H1 (cell line): ENCODE measurements at regions not wholly inside any gene's neighbourhood (a gene's known extent, or its start where the extent isn't known, plus 50 kb on each side); places are given as distances from the start of the nearest gene placed in this dataset.

ENCODE experiments used
- CEBPB ChIP-seq: IDR thresholded peaks from 2 replicates; pipeline ENCODE4 v1.6.1; 2012; ENCODE audit warnings: low read depth, low read length
- CHD1 ChIP-seq: IDR thresholded peaks from 2 replicates; pipeline ENCODE4 v1.6.1; 2012; ENCODE audit warnings: low read depth, low read length, improper control_type of control experiment
- CHD7 ChIP-seq: fragments of 300-600 bp; sonication (generic); IDR thresholded peaks from 2 replicates; pipeline ENCODE4 v1.7.1; 2012; ENCODE audit warnings: low read length, moderate library complexity, mild to moderate bottlenecking, inconsistent platforms; ENCODE audit not compliant: insufficient replicate concordance
- CTCF ChIP-seq, 3 experiments: IDR thresholded peaks; 1 replicate in 2 of 3; 2 replicates in 1 of 3; pipeline versions ENCODE4 v1.5.1 to v1.6.1; 2011; ENCODE audit warnings: low read length in 3 of 3, mild to moderate bottlenecking in 3 of 3, inconsistent platforms in 2 of 3, low read depth in 1 of 3, moderate library complexity in 1 of 3; ENCODE audit not compliant: insufficient read depth in 1 of 3; ENCODE audit errors: control extremely low read depth in 1 of 3
- E2F6 ChIP-seq: IDR thresholded peaks from 2 replicates; pipeline ENCODE4 v1.6.1; 2012; ENCODE audit warnings: inconsistent platforms
- NRF1 ChIP-seq: IDR thresholded peaks from 2 replicates; pipeline ENCODE4 v1.6.1; 2011; ENCODE audit warnings: mild to moderate bottlenecking, low read depth, low read length, improper control_type of control experiment
- PHF8 ChIP-seq: fragments of 200-600 bp; sonication (generic); conservative IDR thresholded peaks from 2 replicates; pipeline ENCODE4 v1.7.1; 2012; ENCODE audit warnings: low read depth, mild to moderate bottlenecking, inconsistent platforms, low read length, moderate library complexity
- SAP30 ChIP-seq: fragments of 300-600 bp; sonication (generic); IDR thresholded peaks from 2 replicates; pipeline ENCODE4 v1.7.1; 2012; ENCODE audit warnings: low read length, moderate library complexity, mild to moderate bottlenecking, inconsistent platforms; ENCODE audit not compliant: insufficient read depth, insufficient replicate concordance
- TCF12 ChIP-seq: IDR thresholded peaks from 2 replicates; pipeline ENCODE4 v1.6.1; 2011; ENCODE audit warnings: low read depth, mild to moderate bottlenecking, low read length

DNA sequence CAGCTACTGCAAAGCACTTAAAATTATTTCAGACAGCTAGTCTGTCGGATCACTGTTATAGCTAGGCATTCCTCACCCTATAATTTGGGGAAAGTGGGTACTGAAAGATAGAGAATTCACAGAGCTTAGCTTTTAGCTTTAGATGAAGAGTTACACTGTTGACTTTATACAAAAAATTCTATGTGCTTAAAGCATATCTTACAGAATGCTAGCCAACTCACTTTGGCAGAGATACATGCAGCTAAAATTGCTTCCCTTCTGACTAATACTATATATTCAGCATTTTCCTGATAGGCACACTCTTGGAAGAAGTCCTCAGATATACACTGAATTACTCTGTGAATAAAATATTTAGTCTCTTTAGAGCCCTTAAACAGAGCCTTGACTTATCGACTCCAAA, 353.5 kb upstream of the STEAP1 start (continued):
- TF ChIP-seq CHD7, result no peak
- TF ChIP-seq TCF12, result no peak
- no peak for TF ChIP-seq E2F6
- TF ChIP-seq CTCF (IDR thresholded peaks at IDR 0.05; ENCODE audit: control extremely low read depth in 1 of 3, insufficient read depth in 1 of 3, low read depth in 1 of 3, low read length in 3 of 3), result no peak
- TF ChIP-seq NRF1, result no peak
- TF ChIP-seq CEBPB, result no peak
- TF ChIP-seq CHD1, result no peak
- TF ChIP-seq PHF8, result no peak
- TF ChIP-seq SAP30, result no peak
- TF ChIP-seq, all 59 proteins: peak for 0
